K562 (cell line): ENCODE measurements at regions not wholly inside any gene's neighbourhood (a gene's known extent, or its start where the extent isn't known, plus 50 kb on each side); places are given as distances from the start of the nearest gene placed in this dataset.

Experiments used
- CTCF ChIP-seq, 3 experiments: IDR thresholded peaks in 2 of 3; conservative IDR thresholded peaks in 1 of 3; 2 replicates each; pipeline ENCODE4 v1.5.1; 2011 to 2012; ENCODE audit warnings: low read length in 3 of 3, mild to moderate bottlenecking in 3 of 3, control low read depth in 2 of 3, improper control_type of control experiment in 1 of 3, inconsistent platforms in 1 of 3, low read depth in 1 of 3, mixed read lengths in 1 of 3, moderate library complexity in 1 of 3; ENCODE audit not compliant: insufficient read depth in 2 of 3
- MAX ChIP-seq: sonication (generic); formaldehyde crosslinking; IDR thresholded peaks from 2 replicates; pipeline ENCODE4 v1.9.0; 2022; ENCODE audit warnings: mild to moderate bottlenecking, missing genetic modification reagents
- MYC ChIP-seq, 2 experiments: fragments of 250-450 bp in 1 of 2; sonication (Bioruptor Pico) in 1 of 2; IDR thresholded peaks; 2 replicates each; pipeline versions ENCODE4 v1.5.1 to v1.6.1; 2012 to 2021; ENCODE audit warnings: low read depth in 2 of 2, borderline replicate concordance in 1 of 2, improper control_type of control experiment in 1 of 2, low read length in 1 of 2, mild to moderate bottlenecking in 1 of 2, moderate library complexity in 1 of 2

DNA sequence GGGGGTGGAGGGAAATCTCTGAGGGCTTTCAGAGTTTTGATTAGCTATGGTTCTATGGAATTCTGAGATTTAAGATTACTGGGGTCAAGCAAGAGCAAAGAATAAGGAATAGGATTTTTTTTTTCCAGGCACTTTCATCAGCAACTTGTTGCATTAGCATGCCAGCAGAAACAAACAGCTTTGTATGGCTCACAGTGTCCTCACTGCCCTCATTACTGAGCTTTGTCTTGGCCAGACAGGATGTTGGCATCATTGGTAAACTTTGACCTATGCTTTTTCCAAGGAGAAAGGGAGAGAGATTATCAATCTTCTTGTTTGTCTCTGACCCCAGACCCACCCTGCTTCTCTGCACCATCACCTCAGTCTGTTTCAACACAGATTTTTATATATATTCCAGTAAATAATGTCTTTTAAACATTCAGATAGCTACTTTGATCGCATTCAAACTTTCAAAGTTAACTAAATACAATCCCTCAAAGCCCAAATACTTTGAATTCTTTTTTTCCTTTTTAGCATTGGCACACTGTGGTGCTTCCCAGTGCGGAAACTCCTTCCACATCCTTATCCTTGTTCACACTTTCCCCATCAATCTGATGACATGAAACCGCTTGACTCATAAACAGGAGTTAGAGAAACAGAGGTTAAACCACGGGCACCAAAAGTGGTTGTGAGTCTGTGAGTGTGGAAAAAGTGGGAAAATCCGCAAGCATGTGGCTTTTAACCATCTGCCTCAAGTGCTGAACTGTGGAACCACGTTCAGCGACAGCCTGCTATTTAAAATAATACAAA lies 282.2 kb upstream of the FAR2 start:
- no peak for TF ChIP-seq MAX
- TF ChIP-seq CTCF (IDR thresholded peaks at IDR 0.05 in 2 of 3, conservative IDR thresholded peaks at IDR 0.05 in 1 of 3; ENCODE audit: insufficient read depth in 2 of 3, low read depth in 1 of 3, low read length in 3 of 3) = no peak
- TF ChIP-seq MYC (IDR thresholded peaks at IDR 0.05; ENCODE audit: low read depth, low read length) = no peak
- no peak for TF ChIP-seq MYC (CRISPR knock-in tag; IDR thresholded peaks at IDR 0.05; ENCODE audit: borderline replicate concordance, low read depth)
